22Rv1 (cell line): ENCODE measurements at regions not wholly inside any gene's neighbourhood (a gene's known extent, or its start where the extent isn't known, plus 50 kb on each side); places are given as distances from the start of the nearest gene placed in this dataset.

ENCODE experiments used
- CTCF ChIP-seq: fragments of 450-650 bp; IDR thresholded peaks from 2 replicates; pipeline ENCODE4 v1.5.1; 2017; ENCODE audit warnings: mild to moderate bottlenecking
- ZFX ChIP-seq: fragments of 450-650 bp; IDR thresholded peaks from 2 replicates; pipeline ENCODE4 v1.6.1; 2017; ENCODE audit warnings: antibody characterized with exemption, borderline replicate concordance

GRCh38 chr3:135458541-135459322 lies 506.8 kb upstream of the PPP2R3A start:
- no peak for TF ChIP-seq CTCF
- TF ChIP-seq ZFX = no peak
